ENCODE measurements at regions not wholly inside any gene's neighbourhood (a gene's known extent, or its start where the extent isn't known, plus 50 kb on each side); places are given as distances from the start of the nearest gene placed in this dataset.
A peak's percentile ranks its signal among the peaks of the same experiment; 100 is the strongest.

GRCh38 chr6:167682125-167682524 lies 144.6 kb upstream of the AFDN start:
- intact Hi-C loops (cut with DNase I; ENCODE audit: low total_unique reads): no loop called here
- 78 to 88% methylated on average over 10 to 11 of the region's 11 CpGs for WGBS, 2 donors
- H3K4me3 ChIP-seq (ENCODE audit: low read depth, poor library complexity, severe bottlenecking): no peak overlapping the region
- DNase-seq (ENCODE audit: low spot score in 2 of 2): no peak
- no peak for TF ChIP-seq POLR2A (IDR thresholded peaks at IDR 0.05)
- TF ChIP-seq, protein P1, sequence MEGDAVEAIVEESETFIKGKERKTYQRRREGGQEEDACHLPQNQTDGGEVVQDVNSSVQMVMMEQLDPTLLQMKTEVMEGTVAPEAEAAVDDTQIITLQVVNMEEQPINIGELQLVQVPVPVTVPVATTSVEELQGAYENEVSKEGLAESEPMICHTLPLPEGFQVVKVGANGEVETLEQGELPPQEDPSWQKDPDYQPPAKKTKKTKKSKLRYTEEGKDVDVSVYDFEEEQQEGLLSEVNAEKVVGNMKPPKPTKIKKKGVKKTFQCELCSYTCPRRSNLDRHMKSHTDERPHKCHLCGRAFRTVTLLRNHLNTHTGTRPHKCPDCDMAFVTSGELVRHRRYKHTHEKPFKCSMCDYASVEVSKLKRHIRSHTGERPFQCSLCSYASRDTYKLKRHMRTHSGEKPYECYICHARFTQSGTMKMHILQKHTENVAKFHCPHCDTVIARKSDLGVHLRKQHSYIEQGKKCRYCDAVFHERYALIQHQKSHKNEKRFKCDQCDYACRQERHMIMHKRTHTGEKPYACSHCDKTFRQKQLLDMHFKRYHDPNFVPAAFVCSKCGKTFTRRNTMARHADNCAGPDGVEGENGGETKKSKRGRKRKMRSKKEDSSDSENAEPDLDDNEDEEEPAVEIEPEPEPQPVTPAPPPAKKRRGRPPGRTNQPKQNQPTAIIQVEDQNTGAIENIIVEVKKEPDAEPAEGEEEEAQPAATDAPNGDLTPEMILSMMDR (IDR thresholded peaks at IDR 0.05): no peak

DNA sequence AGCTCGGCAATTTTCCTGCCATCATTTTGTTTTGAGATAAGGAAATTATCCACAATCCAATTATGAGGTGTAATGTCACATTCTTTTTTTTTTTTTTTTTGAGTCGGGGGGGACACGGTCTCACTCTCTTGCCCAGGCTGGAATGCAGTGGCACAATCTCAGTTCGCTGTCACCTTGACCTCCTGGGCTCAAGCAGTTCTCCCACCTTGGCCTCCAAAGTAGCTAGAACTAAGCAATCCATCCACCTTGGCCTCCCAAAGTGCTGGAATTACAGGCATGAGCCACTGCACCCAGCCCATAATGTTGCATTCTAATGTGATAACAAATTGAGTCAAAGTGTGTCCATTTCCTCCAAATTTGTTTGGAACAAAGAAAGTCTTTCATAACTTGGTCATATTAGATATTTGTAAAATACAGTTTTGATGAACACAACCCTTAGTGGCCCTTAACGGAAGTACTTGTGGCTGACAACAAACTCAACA lies 144.1 kb upstream of the AFDN start:
- H3K4me3 ChIP-seq (ENCODE audit: low read depth, poor library complexity, severe bottlenecking): no peak overlapping the region
- intact Hi-C loops (cut with DNase I; ENCODE audit: low total_unique reads): no loop called here
- no peak for DNase-seq (ENCODE audit: low spot score in 2 of 2)
- 78 to 82% methylated on average over 5 of the region's 5 CpGs for WGBS, 2 donors
- TF ChIP-seq POLR2A (IDR thresholded peaks at IDR 0.05): no peak
- TF ChIP-seq, protein P1 (IDR thresholded peaks at IDR 0.05): no peak

- intact Hi-C loops (cut with DNase I; ENCODE audit: low total_unique reads): no loop called here
- WGBS, 2 donors: 71 to 72% methylated on average over 19 of the region's 19 CpGs
- DNase-seq (ENCODE audit: low spot score in 2 of 2): peak in 1 of 2 donors; percentile 31
- TF ChIP-seq, protein P1 (IDR thresholded peaks at IDR 0.05): peak in 1 of 3 donors; percentile 99
- TF ChIP-seq POLR2A (IDR thresholded peaks at IDR 0.05): no peak
- no peak overlapping the region for H3K4me3 ChIP-seq (ENCODE audit: low read depth, poor library complexity, severe bottlenecking)
Measured at GRCh38 chr6:167683028-167683862, 143.5 kb upstream of the AFDN start.

GRCh38 chr6:167684276-167685104 lies 142.2 kb upstream of the AFDN start:
- DNase-seq (ENCODE audit: low spot score in 2 of 2): no peak
- no peak overlapping the region for H3K4me3 ChIP-seq (ENCODE audit: low read depth, poor library complexity, severe bottlenecking)
- 56% methylated on average over 14 of the region's 14 CpGs for WGBS, 2 donors
- TF ChIP-seq POLR2A (IDR thresholded peaks at IDR 0.05): no peak
- TF ChIP-seq, protein P1 (IDR thresholded peaks at IDR 0.05): no peak
- intact Hi-C loops (cut with DNase I; ENCODE audit: low total_unique reads): no loop called here

DNA sequence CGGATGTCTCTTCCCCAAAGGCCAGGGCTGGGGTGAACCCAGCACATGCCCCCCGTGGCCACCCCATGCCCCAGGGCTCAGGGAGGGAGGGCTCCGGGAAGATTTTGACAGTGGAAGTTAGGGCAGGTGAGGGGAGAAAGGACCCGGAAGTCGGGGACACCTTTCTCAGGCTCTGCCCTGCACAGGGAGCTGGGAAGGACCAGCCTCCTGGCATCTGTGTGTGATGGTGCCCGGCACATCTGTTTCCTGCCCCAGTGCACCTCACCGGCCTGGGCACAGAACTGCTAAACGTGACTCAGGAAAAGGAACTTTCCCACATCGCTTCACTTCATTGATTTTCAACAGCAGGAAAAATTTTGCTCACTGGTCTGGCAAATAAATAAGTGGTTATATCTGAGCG lies 141.1 kb upstream of the AFDN start:
- TF ChIP-seq POLR2A (IDR thresholded peaks at IDR 0.05): no peak
- TF ChIP-seq, protein P1 (IDR thresholded peaks at IDR 0.05): no peak
- intact Hi-C loops (cut with DNase I; ENCODE audit: low total_unique reads): no loop called here
- DNase-seq (ENCODE audit: low spot score in 2 of 2): no peak
- no peak overlapping the region for H3K4me3 ChIP-seq (ENCODE audit: low read depth, poor library complexity, severe bottlenecking)
- 46 to 49% methylated on average over 10 of the region's 10 CpGs for WGBS, 2 donors

All from lower leg skin (tissue), 4 donors.